GM18868 (cell line): ENCODE measurements at regions not wholly inside any gene's neighbourhood (a gene's known extent, or its start where the extent isn't known, plus 50 kb on each side); places are given as distances from the start of the nearest gene placed in this dataset.

Experiments used
- ATAC-seq: cut with Tn5 transposase; IDR thresholded peaks from one replicate; pipeline ENCODE4 v1.9.1; 2021; ENCODE audit warnings: mild to moderate bottlenecking, moderate library complexity; ENCODE audit not compliant: unreplicated experiment

- ATAC-seq: no peak
These were observed 180.6 kb upstream of the ELL2 start for GRCh38 chr5:96142184-96142781.

- no peak for ATAC-seq
These were observed 180.1 kb upstream of the ELL2 start for GRCh38 chr5:96141749-96142148.

- ATAC-seq: no peak
These were observed 178.8 kb upstream of the ELL2 start for GRCh38 chr5:96140496-96140895.

DNA sequence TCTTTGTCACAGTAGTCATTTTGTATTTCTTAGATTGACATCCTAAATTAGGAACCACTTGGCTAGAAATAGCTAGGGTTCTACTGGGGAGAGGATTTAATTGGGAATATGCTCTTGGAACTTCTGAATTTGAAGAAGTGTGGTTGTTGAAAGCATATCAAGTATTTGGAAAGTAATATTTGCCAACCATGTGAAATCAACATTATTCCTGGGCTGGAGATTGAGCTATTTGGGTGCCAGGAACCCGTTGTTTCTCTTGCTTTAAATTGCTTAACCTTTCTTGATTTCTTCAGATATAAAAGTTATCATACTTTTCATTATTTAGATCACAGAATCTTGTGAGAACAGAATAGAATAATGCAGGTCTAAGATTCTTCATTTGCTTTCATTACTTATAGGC, 178.4 kb upstream of the ELL2 start:
- no peak for ATAC-seq

- no peak for ATAC-seq
These were observed 173.2 kb upstream of the ELL2 start for GRCh38 chr5:96134886-96135285.

- ATAC-seq: no peak
These were observed 171.9 kb upstream of the ELL2 start for GRCh38 chr5:96133341-96134079.

DNA sequence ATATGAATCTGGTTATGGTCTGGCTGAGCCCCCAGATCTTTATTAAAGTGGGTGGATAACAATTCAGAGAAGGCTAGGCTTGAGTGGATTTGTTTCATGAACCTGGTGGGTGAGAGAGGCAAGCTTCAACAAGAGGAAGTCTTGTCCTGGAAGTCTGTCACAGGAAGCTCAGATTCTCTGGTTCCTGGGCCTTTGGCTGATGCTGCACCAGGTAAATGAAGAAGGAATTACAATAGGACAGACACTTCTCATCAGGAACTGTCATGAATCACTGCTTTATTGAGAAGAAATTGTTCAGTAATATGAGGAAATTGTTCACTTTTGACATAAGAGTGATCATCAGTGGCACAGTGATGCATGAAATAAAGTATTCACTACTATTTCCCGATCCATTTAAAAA, 167.6 kb upstream of the ELL2 start:
- no peak for ATAC-seq

DNA sequence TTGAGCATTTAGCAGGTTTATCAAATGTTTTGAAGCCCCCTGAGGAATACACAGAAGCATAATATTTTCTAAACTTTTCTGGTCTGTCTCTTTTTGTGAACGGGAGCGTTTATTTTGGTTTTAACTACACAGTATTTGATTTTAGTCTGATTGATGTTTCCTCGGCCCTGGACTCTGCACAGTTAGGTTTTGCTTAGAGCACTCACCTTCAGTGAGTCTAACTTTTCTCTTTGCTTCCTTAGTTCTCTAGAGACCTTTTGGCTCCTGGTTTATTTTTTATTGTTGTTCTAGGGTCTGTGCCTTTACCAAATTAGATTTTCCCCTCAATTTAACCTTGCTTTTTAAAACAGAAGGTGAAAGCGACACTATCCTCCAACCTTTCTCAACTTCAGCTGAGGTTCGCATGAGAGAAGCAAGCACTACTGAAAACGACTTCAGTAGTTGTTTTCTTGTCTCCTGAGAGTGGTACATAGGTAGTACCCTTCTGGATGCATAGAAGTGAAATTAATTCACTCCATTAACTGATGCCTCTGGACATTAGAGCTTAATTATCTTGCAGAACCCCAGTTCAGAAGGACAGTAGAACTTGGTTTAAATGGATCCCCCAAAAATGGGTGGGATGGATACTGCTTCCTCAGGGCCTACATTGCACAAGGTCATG, 166.7 kb upstream of the ELL2 start:
- ATAC-seq: no peak

DNA sequence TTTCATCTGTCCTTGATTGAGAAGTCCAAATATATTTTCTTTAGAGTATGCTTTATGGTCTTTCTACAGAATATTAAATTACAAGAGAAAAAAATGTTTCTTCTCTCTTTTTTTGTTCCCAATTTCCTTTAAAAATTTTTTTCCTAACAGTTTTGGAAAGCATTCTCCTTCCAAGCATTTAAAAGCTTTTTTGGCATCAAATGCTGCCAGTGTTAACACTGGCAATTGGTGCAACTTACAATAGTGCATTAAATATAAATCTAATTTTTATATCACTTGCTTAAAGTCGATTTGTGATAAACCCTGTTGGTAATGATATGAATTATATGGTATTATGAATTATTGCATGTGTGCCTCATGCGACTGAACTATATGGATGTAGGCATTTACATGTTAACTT, 165.9 kb upstream of the ELL2 start:
- ATAC-seq: no peak

GRCh38 chr5:96125231-96125891, 163.7 kb upstream of the ELL2 start:
- ATAC-seq: no peak

- ATAC-seq: no peak
These were observed 162.9 kb upstream of the ELL2 start for GRCh38 chr5:96124589-96124988.

DNA sequence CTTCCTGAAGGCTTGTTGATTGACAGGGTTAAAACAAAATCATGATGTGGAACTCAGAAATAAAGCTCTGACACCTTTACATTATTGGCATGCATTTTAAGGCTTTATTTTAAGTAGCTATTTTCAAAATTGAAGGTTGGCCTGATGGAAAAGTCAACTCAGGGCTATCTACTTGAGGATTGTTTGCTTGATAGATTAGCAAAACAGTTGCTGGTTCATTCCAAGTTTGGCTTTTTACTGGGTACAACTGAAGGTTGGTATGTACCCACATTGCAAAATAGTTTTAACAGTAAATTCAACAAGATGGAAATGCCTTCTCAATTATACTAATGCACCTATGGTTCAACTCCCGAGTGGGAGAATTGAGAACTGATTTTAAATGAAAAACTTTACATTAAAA, 161.8 kb upstream of the ELL2 start:
- no peak for ATAC-seq

GRCh38 chr5:96121364-96121763, 159.7 kb upstream of the ELL2 start:
- ATAC-seq: no peak

DNA sequence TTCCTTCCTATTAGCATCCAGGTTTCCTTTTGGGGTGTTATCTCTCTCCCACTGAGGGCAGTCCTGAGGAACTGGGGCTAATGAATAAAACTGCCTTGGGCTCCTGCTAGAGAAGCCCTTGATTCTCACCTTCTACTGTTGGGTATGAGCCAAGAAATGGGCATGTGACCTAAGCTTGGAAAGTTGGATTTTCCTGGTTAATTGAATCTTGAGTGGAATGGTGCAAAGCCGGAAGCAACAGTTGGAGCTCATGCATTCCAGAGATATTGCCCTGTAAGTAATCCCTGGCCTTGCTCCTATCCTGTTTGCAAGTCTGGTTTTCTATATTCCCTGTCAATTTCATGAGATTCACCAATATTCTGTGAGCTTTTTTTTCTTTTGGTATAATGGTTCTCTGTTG, 158.5 kb upstream of the ELL2 start:
- no peak for ATAC-seq

- ATAC-seq: no peak
These were observed 156.4 kb upstream of the ELL2 start for GRCh38 chr5:96117771-96118651.

GRCh38 chr5:96115147-96115807, 153.6 kb upstream of the ELL2 start:
- no peak for ATAC-seq

- no peak for ATAC-seq
These were observed 153.1 kb upstream of the ELL2 start for GRCh38 chr5:96114736-96115135.

GRCh38 chr5:96113170-96113939, 151.7 kb upstream of the ELL2 start:
- ATAC-seq: no peak

GRCh38 chr5:96112703-96113102, 151.1 kb upstream of the ELL2 start:
- no peak for ATAC-seq
